Vagina (tissue), 2 donors: ENCODE measurements at regions not wholly inside any gene's neighbourhood (a gene's known extent, or its start where the extent isn't known, plus 50 kb on each side); places are given as distances from the start of the nearest gene placed in this dataset.

Experiments used
- DNase-seq, 2 donors: peaks; one replicate each; pipeline ENCODE4 v3.0.0-alpha.2; 2017; ENCODE audit errors: extremely low spot score in 2 of 2
- H3K27ac ChIP-seq: fragments of 200-600 bp; sonication (generic); one replicate; pipeline ENCODE4 v1.5.1; 2019
- H3K27me3 ChIP-seq: fragments of 200-600 bp; sonication (generic); one replicate; pipeline ENCODE4 v1.5.1; 2019
- H3K36me3 ChIP-seq, 2 donors: fragments of 200-600 bp; sonication (generic); one replicate each; pipeline ENCODE4 v1.5.1; 2017 to 2019
- H3K4me1 ChIP-seq: fragments of 200-600 bp; sonication (generic); one replicate; pipeline ENCODE4 v1.5.1; 2019
- H3K4me3 ChIP-seq, 2 donors: fragments of 200-600 bp; sonication (generic); 1 replicate in 1 of 2; 2 replicates in 1 of 2; pipeline ENCODE4 v1.5.1; 2016 to 2019
- H3K9me3 ChIP-seq: fragments of 200-600 bp; sonication (generic); one replicate; pipeline ENCODE4 v1.5.1; 2019
- POLR2A ChIP-seq, 2 donors: fragments of 450-650 bp; IDR thresholded peaks; one replicate each; pipeline ENCODE4 v1.6.1; 2017; ENCODE audit warnings: antibody characterized with exemption in 2 of 2, mild to moderate bottlenecking in 2 of 2, moderate library complexity in 2 of 2
- POLR2AphosphoS5 ChIP-seq, 2 donors: sonication (generic); formaldehyde crosslinking; IDR thresholded peaks; one replicate each; pipeline ENCODE4 v1.9.0; 2017; ENCODE audit warnings: antibody characterized with exemption in 2 of 2, mild to moderate bottlenecking in 2 of 2, low read depth in 1 of 2; ENCODE audit not compliant: insufficient read depth in 1 of 2
- intact Hi-C: fragments of 100-400 bp; cut with DNase I; formaldehyde crosslinking; loops from one replicate; pipeline ENCODE4 v1.15.1; 2023
- TF ChIP-seq, protein P1 (sequence below), 3 experiments: fragments of 450-650 bp in 2 of 3; fragments of 200-600 bp in 1 of 3; sonication (generic) in 1 of 3; IDR thresholded peaks; one replicate each; pipeline ENCODE4 v1.5.1; 2017 to 2019; ENCODE audit warnings: antibody characterized with exemption in 3 of 3, mild to moderate bottlenecking in 2 of 3, moderate library complexity in 2 of 3

DNA sequence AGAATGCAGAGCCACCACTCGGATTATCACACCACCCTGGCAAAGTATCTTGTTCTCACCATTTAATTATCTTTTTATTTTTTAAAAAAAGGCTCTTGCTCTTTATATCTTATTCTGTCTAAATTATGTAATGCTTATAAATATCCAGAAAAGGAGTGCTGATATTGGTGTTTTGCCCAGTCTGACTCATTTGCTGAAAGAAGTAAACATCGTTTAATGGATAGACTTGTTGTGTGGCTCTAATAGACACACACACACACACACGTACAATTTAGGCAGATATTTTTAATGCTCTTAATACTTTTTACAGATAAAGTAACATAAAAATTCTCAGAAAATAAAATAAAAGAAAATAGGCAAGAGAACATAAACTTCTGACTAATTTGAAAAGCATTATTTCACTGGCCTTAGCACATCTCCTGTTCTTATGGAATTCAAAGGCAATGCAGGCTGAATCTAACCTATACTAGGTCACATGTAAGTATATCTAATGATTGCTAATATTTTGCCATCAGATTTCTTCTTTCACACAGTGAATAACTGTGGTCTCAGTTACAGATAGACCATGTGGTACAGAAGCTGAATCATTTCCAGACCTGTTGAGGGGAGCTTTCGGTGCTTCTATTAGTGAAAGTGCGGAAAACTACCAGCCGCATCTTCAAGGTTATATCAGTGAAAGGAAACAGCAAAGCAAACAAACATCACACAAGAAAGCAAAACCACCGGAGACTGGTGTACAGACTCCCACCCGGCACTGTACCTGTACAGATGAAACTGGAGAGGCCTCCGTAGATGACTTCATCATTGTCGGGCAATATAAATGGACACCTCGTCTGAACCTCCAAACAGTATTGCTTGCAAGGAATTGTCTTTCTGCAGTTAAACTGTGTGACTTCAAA, 642.1 kb upstream of the ARGLU1 start:
- Histone ChIP-seq H3K36me3 (no peaks in the 10 kb centered on the region), H3K4me3 (peak overlapping the region; percentile 18 to 19), H3K27ac (peak overlapping the region; percentile 37), H3K9me3 (no peaks in the 10 kb centered on the region), H3K27me3 (no peaks in the 10 kb centered on the region), H3K4me1 (peaks cover 9% of the 10 kb centered on the region)
- TF ChIP-seq POLR2AphosphoS5 (IDR thresholded peaks at IDR 0.05; ENCODE audit: insufficient read depth in 1 of 2, low read depth in 1 of 2) (no peak), POLR2A (IDR thresholded peaks at IDR 0.05) (no peak)
- DNase-seq = no peak
- intact Hi-C loops = loop anchor here (5.0 to 10.0 kb wide), 2 partner anchors 437 to 945 kb away; no protein-coding TSS in a partner anchor

DNA sequence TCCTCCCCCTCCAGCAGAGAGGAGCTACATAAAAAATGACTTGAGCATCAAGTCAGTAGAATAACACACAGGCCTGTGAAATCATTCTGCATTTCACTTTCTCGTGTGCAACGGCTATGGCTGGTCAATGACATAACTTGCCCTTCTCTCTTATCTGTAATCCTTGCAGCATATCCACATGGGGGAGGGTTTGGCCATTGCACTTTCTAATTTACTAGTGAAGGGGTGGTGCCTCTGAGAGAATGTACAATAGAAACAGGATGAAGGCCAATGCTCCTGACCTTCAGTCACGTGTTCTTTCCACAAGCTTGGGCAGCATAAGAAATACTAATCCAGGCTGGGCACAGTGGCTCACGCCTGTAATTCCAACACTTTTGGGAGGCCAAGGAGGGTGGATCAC, 641.0 kb upstream of the ARGLU1 start:
- Histone ChIP-seq H3K4me1 (peaks cover 9% of the 10 kb centered on the region), H3K27ac (no peak overlapping the region), H3K36me3 (no peaks in the 10 kb centered on the region), H3K4me3 (no peak overlapping the region), H3K27me3 (no peaks in the 10 kb centered on the region), H3K9me3 (no peaks in the 10 kb centered on the region)
- intact Hi-C loops = no loop called here
- DNase-seq = no peak
- TF ChIP-seq, protein P1, sequence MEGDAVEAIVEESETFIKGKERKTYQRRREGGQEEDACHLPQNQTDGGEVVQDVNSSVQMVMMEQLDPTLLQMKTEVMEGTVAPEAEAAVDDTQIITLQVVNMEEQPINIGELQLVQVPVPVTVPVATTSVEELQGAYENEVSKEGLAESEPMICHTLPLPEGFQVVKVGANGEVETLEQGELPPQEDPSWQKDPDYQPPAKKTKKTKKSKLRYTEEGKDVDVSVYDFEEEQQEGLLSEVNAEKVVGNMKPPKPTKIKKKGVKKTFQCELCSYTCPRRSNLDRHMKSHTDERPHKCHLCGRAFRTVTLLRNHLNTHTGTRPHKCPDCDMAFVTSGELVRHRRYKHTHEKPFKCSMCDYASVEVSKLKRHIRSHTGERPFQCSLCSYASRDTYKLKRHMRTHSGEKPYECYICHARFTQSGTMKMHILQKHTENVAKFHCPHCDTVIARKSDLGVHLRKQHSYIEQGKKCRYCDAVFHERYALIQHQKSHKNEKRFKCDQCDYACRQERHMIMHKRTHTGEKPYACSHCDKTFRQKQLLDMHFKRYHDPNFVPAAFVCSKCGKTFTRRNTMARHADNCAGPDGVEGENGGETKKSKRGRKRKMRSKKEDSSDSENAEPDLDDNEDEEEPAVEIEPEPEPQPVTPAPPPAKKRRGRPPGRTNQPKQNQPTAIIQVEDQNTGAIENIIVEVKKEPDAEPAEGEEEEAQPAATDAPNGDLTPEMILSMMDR (IDR thresholded peaks at IDR 0.05) = no peak
- TF ChIP-seq POLR2AphosphoS5 (IDR thresholded peaks at IDR 0.05; ENCODE audit: insufficient read depth in 1 of 2, low read depth in 1 of 2) (no peak), POLR2A (IDR thresholded peaks at IDR 0.05) (no peak)

DNA sequence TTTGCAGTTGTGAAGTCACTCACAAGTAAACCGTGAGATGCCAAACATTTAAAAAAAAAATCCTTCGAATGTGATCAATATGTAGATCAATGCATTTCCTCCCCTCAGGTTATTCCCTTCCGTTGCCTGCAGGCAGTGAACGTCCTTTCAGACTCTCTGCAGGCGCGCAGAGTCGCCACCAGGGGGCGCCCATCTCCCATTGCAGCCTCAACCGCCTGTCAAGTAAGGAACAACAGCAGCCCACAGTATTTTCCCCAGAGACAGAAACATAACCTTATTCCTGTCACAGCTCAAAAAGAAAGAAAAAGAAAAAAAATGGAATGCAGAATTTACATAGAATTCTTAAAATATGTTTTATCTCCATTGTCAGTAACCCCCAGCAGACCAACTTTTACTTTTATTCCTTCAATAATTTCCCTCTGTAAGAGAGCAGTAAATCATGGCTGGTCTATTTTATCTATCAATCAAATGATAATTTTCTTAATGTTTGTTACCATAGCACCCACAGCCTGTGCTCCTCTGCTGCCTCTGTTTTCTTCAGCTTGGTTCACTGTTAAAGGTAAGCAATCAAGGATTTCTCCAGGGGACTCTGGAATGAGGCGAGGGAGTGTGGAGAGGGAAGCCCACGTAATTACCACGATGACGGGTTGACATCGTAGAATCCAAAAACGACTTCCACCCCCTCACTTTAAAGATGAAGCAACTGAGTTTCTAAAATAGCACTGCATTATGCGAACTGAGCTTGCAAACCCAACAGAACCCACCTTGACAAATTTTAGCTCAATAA, 637.6 kb upstream of the ARGLU1 start:
- peaks cover 9% of the 10 kb centered on the region for H3K4me1 ChIP-seq
- H3K36me3 ChIP-seq = no peaks in the 10 kb centered on the region
- H3K9me3 ChIP-seq = no peaks in the 10 kb centered on the region
- TF ChIP-seq, protein P1 (IDR thresholded peaks at IDR 0.05) = peak; percentile 59 to 91 (median 88)
- no peak for TF ChIP-seq POLR2AphosphoS5 (IDR thresholded peaks at IDR 0.05; ENCODE audit: insufficient read depth in 1 of 2, low read depth in 1 of 2)
- H3K27me3 ChIP-seq = no peaks in the 10 kb centered on the region
- no peak for DNase-seq
- H3K4me3 ChIP-seq = no peak overlapping the region
- H3K27ac ChIP-seq = no peak overlapping the region
- intact Hi-C loops = no loop called here

DNA sequence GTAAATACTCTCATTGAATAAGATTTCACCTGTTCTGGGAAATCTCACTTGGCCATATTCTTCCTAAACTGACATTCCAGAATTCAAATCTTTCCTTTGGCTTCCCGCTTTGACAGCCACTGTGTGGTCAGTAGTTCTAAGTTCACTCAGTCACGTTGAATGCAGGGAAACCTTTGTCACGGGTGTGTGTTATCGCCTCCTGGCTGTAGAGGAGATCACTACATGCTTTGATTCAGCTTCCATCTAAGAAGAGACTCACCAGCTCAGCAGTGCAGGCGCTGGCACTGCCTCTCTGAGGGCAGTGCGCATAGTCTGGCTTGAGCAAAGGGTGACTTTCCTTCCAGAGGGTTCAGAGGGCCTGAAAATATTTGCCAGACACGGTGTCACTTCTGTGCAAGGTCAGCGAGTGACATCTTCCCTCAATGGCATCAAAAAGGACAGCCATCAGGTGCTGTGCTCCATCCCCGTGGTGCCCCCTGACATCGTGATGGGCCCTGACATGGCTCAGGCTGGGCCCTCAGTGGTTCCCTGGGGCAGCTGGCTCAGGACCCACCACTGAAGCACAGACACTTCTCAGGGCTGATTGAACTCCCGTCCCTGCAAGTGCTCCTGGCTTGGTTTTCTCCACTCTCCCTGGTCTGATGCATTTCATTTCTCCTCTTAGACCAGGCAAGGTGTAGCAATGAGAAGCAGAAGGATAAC, 635.4 kb upstream of the ARGLU1 start:
- H3K27ac ChIP-seq = no peak overlapping the region
- H3K36me3 ChIP-seq = no peaks in the 10 kb centered on the region
- DNase-seq = no peak
- H3K4me1 ChIP-seq = peaks cover 3% of the 10 kb centered on the region
- no peaks in the 10 kb centered on the region for H3K27me3 ChIP-seq
- no peak for TF ChIP-seq POLR2A (IDR thresholded peaks at IDR 0.05)
- TF ChIP-seq, protein P1 (IDR thresholded peaks at IDR 0.05) = no peak
- H3K9me3 ChIP-seq = no peaks in the 10 kb centered on the region
- intact Hi-C loops = no loop called here
- no peak overlapping the region for H3K4me3 ChIP-seq

DNA sequence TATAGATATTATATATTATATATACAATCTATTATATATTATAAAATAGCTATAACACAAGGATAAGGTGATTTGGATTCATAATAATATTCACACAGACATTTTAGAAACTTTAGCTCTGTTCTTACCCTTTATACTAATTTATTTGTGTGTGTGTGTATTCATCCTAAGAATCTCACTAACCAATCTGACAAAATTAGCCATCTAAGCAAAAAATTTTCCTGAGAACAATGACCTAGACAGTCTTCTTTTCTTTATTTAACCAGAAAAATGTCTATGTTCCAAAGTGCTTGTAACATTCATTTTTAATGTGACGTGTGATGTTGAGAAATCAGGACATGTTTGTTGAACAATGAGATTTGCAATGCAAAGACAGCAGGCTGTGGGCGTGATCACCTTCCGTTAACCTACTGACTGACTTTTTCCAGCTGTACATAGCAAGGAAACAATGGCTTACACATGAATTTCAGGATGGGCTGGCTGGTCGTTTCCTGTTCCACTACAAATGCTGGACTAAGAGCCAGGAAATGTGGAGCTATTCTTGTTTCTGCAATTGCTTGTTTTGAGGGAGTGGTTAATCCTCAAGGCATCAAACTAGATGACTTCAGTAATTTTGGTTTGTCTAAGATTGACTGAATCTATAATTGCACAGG, 634.6 kb upstream of the ARGLU1 start:
- no peaks in the 10 kb centered on the region for H3K9me3 ChIP-seq
- intact Hi-C loops = no loop called here
- no peak for DNase-seq

More for the DNA sequence above, 634.6 kb upstream of the ARGLU1 start:
- Histone ChIP-seq H3K4me3 (no peak overlapping the region), H3K4me1 (peaks cover 3% of the 10 kb centered on the region), H3K27ac (no peak overlapping the region), H3K36me3 (no peaks in the 10 kb centered on the region), H3K27me3 (no peaks in the 10 kb centered on the region)
- no peak for TF ChIP-seq POLR2A (IDR thresholded peaks at IDR 0.05)
- peak in 1 of 2 donors; percentile 94 for TF ChIP-seq POLR2AphosphoS5 (IDR thresholded peaks at IDR 0.05; ENCODE audit: insufficient read depth in 1 of 2, low read depth in 1 of 2)
- TF ChIP-seq, protein P1 (IDR thresholded peaks at IDR 0.05) = no peak
